SIG-M5 treated with dmso at 0.1 percent for 504 hours (cell line): ENCODE measurements at regions not wholly inside any gene's neighbourhood (a gene's known extent, or its start where the extent isn't known, plus 50 kb on each side); places are given as distances from the start of the nearest gene placed in this dataset.
"Not testable (repeated sequence)": the region's sequence is repeated elsewhere in the genome, so short reads cannot be mapped to it uniquely, and the experiment has no call there.

ENCODE experiments used
- DNase-seq: peaks from one replicate; lab custom pipeline; 2025; ENCODE audit not compliant: unreplicated experiment; lab: John Stamatoyannopoulos, UW

DNA sequence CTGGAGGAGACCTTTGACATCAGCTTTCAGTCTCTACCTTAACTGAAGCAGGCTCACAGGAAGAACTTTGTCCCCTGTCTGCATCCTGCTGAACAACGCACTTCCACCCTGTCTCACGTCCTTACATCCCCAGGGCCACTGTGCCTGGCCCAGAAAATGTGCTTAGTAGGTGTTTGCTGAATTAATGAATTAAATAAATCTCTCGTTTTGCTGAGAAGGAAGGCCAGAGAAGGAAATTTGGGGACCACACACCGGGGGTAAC is 54.3 kb upstream of the CREB3L1 start:
- DNase-seq = no peak

DNA sequence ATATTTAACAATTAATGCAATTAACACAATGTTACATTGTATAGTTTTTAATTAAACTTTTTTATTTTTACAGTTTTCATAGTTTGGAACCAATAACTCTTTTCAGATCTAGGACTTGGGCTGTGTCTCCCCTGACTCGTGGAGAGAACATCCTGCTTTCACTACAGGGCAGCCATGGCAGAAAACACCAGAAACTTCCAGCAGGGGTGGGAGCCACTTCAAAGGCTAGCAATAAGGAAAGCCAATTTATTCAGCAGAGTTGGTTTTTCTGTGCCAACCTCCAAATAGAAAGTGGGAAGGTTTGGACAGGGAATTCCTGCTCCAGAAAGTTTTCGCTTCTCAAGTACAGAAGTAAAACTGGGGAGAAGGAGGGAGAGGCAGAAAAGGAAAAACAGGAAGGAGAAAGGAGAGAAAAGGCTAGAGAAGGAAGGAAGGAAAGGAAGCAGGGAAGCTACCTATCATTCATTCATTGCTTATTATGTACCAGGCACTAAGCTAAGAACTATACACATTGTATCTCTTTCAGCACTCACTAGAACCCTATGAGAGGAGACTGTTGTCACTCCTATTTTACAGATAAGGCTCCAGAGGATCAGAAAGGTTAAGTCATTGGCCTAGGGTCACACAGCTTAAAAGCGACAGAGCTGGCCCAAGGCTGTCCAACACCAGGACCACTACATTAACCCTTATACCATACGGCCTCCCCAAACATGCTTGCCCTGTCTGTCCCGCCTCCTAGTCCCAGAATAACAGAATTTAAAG is 54.8 kb upstream of the CREB3L1 start:
- DNase-seq = no peak

GRCh38 chr11:46220313-46220712 is 57.1 kb upstream of the CREB3L1 start:
- DNase-seq = no peak

DNA sequence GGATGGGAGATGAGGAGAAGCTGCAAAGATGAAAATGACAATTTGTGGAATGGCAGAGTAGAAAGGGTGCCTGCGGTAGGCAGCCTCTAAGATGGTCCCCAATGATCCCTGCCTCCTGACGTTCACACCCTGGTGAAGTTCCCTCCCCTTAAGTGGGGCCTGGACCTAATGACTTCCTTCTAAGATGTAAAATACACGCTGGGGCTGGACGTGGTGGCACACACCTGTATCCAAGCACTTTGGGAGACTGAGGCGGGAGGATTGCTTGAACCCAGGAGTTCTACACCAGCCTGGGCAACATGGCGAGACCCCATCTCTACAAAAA is 60.7 kb upstream of the CREB3L1 start:
- DNase-seq = no peak

- no peak for DNase-seq
Measured at GRCh38 chr11:46216019-46216764, 61.3 kb upstream of the CREB3L1 start.

DNA sequence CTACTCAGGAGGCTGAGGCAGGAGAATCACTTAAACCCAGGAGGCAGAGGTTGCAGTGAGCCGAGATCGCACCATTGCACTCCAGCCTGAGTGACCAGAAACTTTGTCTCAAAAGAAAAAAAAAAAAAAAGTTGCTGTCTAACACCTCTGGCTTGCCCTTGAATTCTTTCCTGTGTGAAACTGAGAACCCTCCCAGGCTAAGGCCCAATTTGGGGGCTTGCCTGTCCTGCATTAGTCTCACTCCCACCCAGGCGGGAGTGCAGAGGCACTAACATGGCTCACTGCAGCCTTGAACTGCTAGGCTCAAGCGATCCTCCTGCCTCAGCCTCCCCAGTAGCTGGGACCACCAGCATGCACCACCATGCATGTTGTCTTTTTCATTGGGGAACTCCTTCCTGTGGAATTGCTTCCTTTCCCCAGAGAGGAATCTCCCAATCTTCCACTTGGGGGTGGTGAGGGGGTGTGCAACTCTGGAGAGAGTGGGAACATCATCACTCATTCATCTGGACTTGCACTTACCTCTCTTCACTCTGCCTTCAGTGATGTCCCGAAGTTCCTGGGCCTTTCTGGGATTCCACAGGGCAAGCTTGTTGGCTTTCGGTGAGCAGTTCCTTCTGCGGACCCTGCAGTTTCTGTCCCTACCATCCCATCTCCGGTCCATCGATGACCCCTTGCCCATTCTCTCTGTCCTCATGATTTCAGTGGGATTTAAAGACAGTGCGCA is 62.1 kb upstream of the CREB3L1 start:
- no peak for DNase-seq

DNA sequence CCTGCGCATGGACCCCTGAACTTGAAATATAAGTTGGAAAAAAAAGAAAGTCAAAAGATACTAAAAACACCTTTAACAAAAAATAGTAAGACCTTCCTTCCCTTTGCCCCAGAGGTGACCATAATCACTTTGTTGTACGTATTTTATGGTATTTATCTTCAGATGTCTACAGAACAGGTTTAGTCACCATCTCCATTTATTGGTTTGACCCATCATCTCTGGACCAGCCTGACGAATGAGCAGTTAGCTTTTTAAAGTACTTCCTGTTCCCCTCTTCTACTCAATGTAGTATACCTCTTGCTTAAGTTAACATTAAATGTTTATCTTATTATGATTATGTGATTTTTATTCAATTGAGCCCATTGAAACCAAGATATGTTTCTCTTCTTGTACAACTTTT is 64.7 kb upstream of the CREB3L1 start:
- no peak for DNase-seq

- DNase-seq = no peak
Measured at GRCh38 chr11:46210856-46211255, 66.6 kb upstream of the CREB3L1 start.

DNA sequence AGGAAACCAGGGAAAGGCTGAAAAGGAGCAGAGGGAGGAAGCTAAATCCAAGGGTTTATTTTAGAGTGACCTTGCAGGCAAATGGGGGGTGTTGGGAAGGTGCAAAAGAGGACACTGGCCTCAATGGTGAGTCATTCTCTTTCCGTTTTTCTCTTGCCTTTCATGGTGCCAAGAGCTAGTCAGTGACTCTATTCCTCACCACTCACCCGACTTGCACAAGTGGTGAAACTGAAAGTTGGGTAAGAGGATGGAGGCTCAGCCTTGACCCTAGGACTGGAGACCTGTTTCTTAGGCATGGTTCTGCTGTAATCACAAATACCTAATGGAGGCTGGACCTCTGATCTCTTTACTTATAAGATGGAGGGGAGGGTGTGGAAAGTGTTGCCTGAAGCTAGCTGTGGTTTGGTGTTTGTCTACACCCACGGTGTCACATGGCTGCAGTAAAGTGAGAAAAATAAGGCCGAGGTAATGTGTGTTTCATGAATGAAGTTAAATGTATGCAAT is 67.3 kb upstream of the CREB3L1 start:
- DNase-seq = peak; percentile 88

- DNase-seq = not testable (repeated sequence)
Measured at GRCh38 chr11:46209624-46210023, 67.8 kb upstream of the CREB3L1 start.

- DNase-seq = no peak
Measured at GRCh38 chr11:46208803-46209202, 68.7 kb upstream of the CREB3L1 start.

- DNase-seq = no peak
Measured at GRCh38 chr11:46207270-46207669, 70.2 kb upstream of the CREB3L1 start.

DNA sequence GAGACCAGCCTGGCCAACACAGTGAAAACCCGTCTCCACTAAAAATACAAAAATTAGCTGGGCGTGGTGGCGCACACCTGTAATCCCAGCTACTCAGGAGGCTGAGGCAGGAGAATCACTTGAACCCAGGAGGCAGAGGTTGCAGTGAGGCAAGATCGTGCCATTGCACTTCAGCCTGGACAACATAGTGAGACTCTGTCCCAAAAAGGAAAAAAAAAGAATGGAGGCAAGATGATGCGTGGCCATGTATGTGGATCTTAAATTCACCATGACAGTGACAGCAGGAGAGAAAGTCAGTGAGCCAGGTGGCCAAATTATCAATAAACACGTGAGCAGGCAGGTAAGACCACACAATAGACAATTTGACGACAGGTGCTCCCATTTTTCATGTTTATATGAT is 73.0 kb upstream of the CREB3L1 start:
- DNase-seq = not testable (repeated sequence)

- DNase-seq = no peak
Measured at GRCh38 chr11:46203746-46204145, 73.7 kb upstream of the CREB3L1 start.

DNA sequence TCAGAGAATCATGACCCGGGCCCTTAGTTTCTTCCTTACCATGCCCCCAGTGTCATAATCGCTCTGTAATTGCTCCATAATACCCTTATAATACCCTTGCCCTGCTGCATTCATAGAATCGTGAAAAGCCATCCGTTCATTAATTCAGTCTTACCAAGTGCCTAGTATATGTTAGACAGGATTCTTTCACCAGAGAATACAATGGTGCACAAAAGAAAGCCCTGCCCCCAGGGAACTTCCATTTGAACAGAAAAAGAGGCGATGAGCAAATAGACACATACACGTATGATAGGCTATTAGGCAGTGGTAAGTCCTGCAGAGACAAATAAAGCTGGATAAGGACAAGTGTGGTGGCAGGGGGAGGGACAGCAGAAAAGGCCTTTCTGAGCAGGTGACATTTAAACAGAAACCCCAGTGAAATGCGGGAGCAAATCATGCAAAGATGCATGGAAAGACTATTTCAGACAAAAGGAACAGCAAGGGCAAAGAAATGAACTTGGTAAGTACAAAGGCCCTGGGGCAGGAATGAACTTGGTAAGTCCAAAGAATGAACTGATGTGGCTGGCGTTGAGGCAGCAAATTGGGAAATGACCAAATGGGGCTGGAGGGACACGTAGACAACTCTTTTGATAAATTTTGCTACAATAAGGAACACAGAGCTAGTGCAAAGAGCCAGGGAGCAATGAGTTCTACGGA is 74.6 kb upstream of the CREB3L1 start:
- DNase-seq = no peak

- no peak for DNase-seq
Measured at GRCh38 chr11:46202149-46202548, 75.3 kb upstream of the CREB3L1 start.

DNA sequence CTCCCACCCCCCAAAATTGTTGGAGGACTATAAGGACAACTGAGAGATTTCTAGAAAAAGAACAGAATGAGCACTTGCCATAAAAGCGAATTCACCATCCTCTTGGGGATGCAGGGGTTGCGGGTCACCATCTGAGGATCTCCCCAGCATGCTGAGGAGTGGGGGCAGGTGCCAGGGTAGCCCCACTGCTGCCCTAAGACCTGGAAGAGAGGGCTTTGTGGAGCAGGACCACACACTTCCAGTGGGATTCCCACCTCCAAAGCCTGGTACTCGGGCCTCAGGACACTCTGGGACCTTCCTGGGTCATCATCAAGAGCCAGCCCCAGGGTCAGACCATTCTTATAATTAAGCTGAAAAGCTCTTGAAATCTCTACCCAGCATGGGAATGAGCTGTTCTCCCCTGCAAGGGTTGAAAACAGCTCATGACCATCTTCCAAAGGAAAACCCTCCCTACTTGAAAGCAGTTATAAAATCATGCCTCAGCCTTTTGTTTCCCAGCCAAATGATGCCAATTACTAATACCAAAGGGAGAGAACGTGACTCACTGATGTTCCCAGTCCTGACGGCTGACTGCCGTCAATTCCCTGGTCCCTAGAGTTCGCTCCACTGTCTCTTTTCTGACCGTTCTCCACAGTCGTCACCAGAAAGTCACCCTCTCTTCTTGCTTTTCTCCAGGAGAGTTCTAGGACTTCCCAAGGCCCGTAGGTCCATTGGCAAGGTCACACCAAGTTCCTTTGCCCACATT is 76.8 kb upstream of the CREB3L1 start:
- DNase-seq = no peak

DNA sequence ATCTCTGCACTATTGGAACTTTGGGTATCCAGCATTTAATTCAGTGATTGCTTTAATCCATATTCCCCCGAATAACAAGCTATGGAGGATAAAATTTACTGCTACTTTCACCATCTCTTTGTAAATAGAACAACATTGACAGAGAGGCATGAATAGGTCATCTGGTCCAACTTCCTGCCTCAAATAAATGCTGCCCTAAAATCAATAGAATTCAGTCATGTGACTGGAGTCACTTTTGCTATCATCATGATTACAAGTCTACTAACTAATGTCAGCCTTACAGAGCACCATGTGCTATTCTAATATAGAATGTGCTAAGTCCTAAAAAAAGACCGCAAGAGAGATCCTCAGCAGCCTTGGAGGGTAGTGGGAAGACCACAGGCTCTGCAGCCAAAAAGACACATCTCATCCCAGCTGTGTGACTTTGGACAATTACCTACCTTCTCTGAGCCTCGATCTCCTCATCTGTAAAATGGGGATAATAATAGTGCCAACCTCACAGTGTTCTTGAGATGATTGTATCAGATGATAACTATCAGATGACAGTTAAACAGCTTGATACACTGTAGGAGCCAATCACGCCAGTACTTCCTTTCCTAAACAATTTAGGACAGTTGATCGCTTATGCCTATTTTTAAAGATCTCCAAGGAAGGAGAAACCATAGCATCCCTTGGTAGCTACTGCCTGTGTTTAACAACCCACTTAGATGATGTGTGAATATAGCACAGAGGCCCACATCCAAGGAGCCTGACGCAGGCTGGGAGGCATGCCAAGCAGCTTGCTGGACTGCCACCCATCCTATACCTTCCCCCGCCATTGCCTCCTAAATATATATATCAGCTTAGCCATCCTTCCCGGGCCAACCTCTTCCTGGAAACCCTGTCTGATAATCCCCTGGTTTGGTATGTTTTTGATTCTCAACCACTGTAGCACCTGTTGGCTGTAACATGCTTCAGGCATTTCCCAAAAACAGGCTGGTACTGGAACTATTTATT is 77.3 kb upstream of the PHF21A start:
- DNase-seq = no peak

DNA sequence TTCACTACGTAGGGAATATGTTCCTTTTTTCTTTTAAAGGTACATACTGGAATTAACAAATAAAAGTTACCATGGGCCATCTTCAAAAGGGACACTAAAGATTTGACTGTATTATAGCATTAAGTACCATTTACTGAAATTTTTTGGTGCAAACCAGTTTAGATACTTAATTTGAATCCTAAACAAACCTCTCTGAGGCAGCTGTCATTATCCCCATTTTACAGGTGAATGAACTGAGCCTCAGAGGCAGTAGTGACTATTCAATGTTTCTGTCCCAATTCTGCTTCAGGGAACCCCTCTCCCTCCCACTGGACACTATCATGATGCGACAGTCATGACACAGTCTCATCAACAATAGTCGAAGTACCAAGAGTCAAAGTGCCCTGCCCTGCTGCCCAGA is 76.2 kb upstream of the PHF21A start:
- DNase-seq = no peak

GRCh38 chr11:46188017-46188416 is 66.8 kb upstream of the PHF21A start:
- DNase-seq = no peak
